GM19395 (cell line): ENCODE measurements at regions not wholly inside any gene's neighbourhood (a gene's known extent, or its start where the extent isn't known, plus 50 kb on each side); places are given as distances from the start of the nearest gene placed in this dataset.

ENCODE experiments used
- ATAC-seq: cut with Tn5 transposase; IDR thresholded peaks from one replicate; pipeline ENCODE4 v1.9.1; 2021; ENCODE audit warnings: mild to moderate bottlenecking, moderate library complexity; ENCODE audit not compliant: unreplicated experiment

GRCh38 chr11:42552786-42553185 lies 759.0 kb upstream of the API5 start:
- ATAC-seq: no peak

- no peak for ATAC-seq
Observed at GRCh38 chr11:42555190-42555589, 756.6 kb upstream of the API5 start.

GRCh38 chr11:42571131-42571877 lies 740.5 kb upstream of the API5 start:
- no peak for ATAC-seq

GRCh38 chr11:42571878-42572610 lies 739.8 kb upstream of the API5 start:
- ATAC-seq: no peak

- ATAC-seq: no peak
Observed at GRCh38 chr11:42576318-42576717, 735.5 kb upstream of the API5 start.

- no peak for ATAC-seq
Observed at GRCh38 chr11:42589286-42589685, 722.5 kb upstream of the API5 start.

- ATAC-seq: no peak
Observed at GRCh38 chr11:42591841-42592240, 720.0 kb upstream of the API5 start.

- ATAC-seq: no peak
Observed at GRCh38 chr11:42593441-42593840, 718.4 kb upstream of the API5 start.

- no peak for ATAC-seq
Observed at GRCh38 chr11:42595876-42596275, 715.9 kb upstream of the API5 start.

GRCh38 chr11:42596576-42597145 lies 715.1 kb upstream of the API5 start:
- ATAC-seq: no peak

- ATAC-seq: no peak
Observed at GRCh38 chr11:42598341-42598740, 713.5 kb upstream of the API5 start.

- ATAC-seq: no peak
Observed at GRCh38 chr11:42620796-42621195, 691.0 kb upstream of the API5 start.

GRCh38 chr11:42625757-42626665 lies 685.8 kb upstream of the API5 start:
- no peak for ATAC-seq

- ATAC-seq: no peak
Observed at GRCh38 chr11:42631220-42631843, 680.5 kb upstream of the API5 start.

- ATAC-seq: no peak
Observed at GRCh38 chr11:42646959-42647358, 664.8 kb upstream of the API5 start.

GRCh38 chr11:42647993-42648392 lies 663.8 kb upstream of the API5 start:
- ATAC-seq: no peak

GRCh38 chr11:42651621-42652020 lies 660.2 kb upstream of the API5 start:
- ATAC-seq: no peak

GRCh38 chr11:42657169-42657568 lies 654.6 kb upstream of the API5 start:
- no peak for ATAC-seq

- no peak for ATAC-seq
Observed at GRCh38 chr11:42661942-42662341, 649.9 kb upstream of the API5 start.

GRCh38 chr11:42669248-42669976 lies 642.4 kb upstream of the API5 start:
- no peak for ATAC-seq
